ENCODE measurements at regions not wholly inside any gene's neighbourhood (a gene's known extent, or its start where the extent isn't known, plus 50 kb on each side); places are given as distances from the start of the nearest gene placed in this dataset.
"Not testable (repeated sequence)": the region's sequence is repeated elsewhere in the genome, so short reads cannot be mapped to it uniquely, and the experiment has no call there.

- not testable (repeated sequence) for DNase-seq
Measured at GRCh38 chr9:63912451-63912850, 1372.6 kb downstream of the FOXD4L5 start.

- DNase-seq: not testable (repeated sequence)
Measured at GRCh38 chr9:63909076-63909475, 1375.9 kb downstream of the FOXD4L5 start.

- not testable (repeated sequence) for DNase-seq
Measured at GRCh38 chr9:63899637-63900190, 1385.3 kb downstream of the FOXD4L5 start.

- DNase-seq: not testable (repeated sequence)
Measured at GRCh38 chr9:63881386-63881785, 1403.6 kb downstream of the FOXD4L5 start.

- DNase-seq: not testable (repeated sequence)
Measured at GRCh38 chr9:63876380-63876779, 1408.6 kb downstream of the FOXD4L5 start.

- DNase-seq: no peak
Measured at GRCh38 chr9:63859475-63860215, 1425.4 kb downstream of the FOXD4L5 start.

GRCh38 chr9:63859090-63859474 is 1425.9 kb downstream of the FOXD4L5 start:
- DNase-seq: not testable (repeated sequence)

- DNase-seq: not testable (repeated sequence)
Measured at GRCh38 chr9:63853140-63853751, 1431.8 kb downstream of the FOXD4L5 start.

GRCh38 chr9:63824804-63825203 is 1460.2 kb downstream of the FOXD4L5 start:
- DNase-seq: not testable (repeated sequence)

- DNase-seq: not testable (repeated sequence)
Measured at GRCh38 chr9:63823375-63824201, 1461.4 kb downstream of the FOXD4L5 start.

- DNase-seq: not testable (repeated sequence)
Measured at GRCh38 chr9:63822615-63823374, 1462.2 kb downstream of the FOXD4L5 start.

GRCh38 chr9:63821293-63821692 is 1463.7 kb downstream of the FOXD4L5 start:
- not testable (repeated sequence) for DNase-seq

GRCh38 chr9:63820882-63821281 is 1464.1 kb downstream of the FOXD4L5 start:
- not testable (repeated sequence) for DNase-seq

GRCh38 chr9:63820383-63820782 is 1464.6 kb downstream of the FOXD4L5 start:
- DNase-seq: not testable (repeated sequence)

GRCh38 chr9:63817622-63818518 is 1467.1 kb downstream of the FOXD4L5 start:
- DNase-seq: no peak

GRCh38 chr9:63816751-63817621 is 1468.0 kb downstream of the FOXD4L5 start:
- no peak for DNase-seq

- DNase-seq: not testable (repeated sequence)
Measured at GRCh38 chr9:63814970-63815669, 1469.9 kb downstream of the FOXD4L5 start.

GRCh38 chr9:63813391-63814021 is 1471.5 kb downstream of the FOXD4L5 start:
- not testable (repeated sequence) for DNase-seq

GRCh38 chr9:63812822-63813221 is 1472.2 kb downstream of the FOXD4L5 start:
- not testable (repeated sequence) for DNase-seq
